ENCODE measurements at regions not wholly inside any gene's neighbourhood (a gene's known extent, or its start where the extent isn't known, plus 50 kb on each side); places are given as distances from the start of the nearest gene placed in this dataset.

GRCh38 chr2:219967247-219968245 lies 340.1 kb downstream of the SLC4A3 start:
- no peak overlapping the region for H3K4me3 ChIP-seq (ENCODE audit: low read depth, low read length)
- TF ChIP-seq CTCF (IDR thresholded peaks at IDR 0.05; ENCODE audit: low read depth, low read length, missing control alignments) = no peak
- no peak for DNase-seq (ENCODE audit: low read depth)

GRCh38 chr2:219968685-219969345 lies 341.4 kb downstream of the SLC4A3 start:
- H3K4me3 ChIP-seq (ENCODE audit: low read depth, low read length) = no peak overlapping the region
- TF ChIP-seq CTCF (IDR thresholded peaks at IDR 0.05; ENCODE audit: low read depth, low read length, missing control alignments) = no peak
- DNase-seq (ENCODE audit: low read depth) = no peak

- DNase-seq (ENCODE audit: low read depth) = no peak
- no peak for TF ChIP-seq CTCF (IDR thresholded peaks at IDR 0.05; ENCODE audit: low read depth, low read length, missing control alignments)
- H3K4me3 ChIP-seq (ENCODE audit: low read depth, low read length) = no peak overlapping the region
Observed at GRCh38 chr2:219969508-219969907, 342.1 kb downstream of the SLC4A3 start.

- no peak for TF ChIP-seq CTCF (IDR thresholded peaks at IDR 0.05; ENCODE audit: low read depth, low read length, missing control alignments)
- H3K4me3 ChIP-seq (ENCODE audit: low read depth, low read length) = no peak overlapping the region
- no peak for DNase-seq (ENCODE audit: low read depth)
Observed at GRCh38 chr2:219973136-219973535, 345.7 kb downstream of the SLC4A3 start.

GRCh38 chr2:219976871-219977270 lies 349.4 kb downstream of the SLC4A3 start:
- DNase-seq (ENCODE audit: low read depth) = no peak
- TF ChIP-seq CTCF (IDR thresholded peaks at IDR 0.05; ENCODE audit: low read depth, low read length, missing control alignments) = no peak
- no peak overlapping the region for H3K4me3 ChIP-seq (ENCODE audit: low read depth, low read length)

GRCh38 chr2:219980638-219981037 lies 353.2 kb downstream of the SLC4A3 start:
- no peak for TF ChIP-seq CTCF (IDR thresholded peaks at IDR 0.05; ENCODE audit: low read depth, low read length, missing control alignments)
- DNase-seq (ENCODE audit: low read depth) = no peak
- no peak overlapping the region for H3K4me3 ChIP-seq (ENCODE audit: low read depth, low read length)
